HCT116 (cell line): ENCODE measurements at regions not wholly inside any gene's neighbourhood (a gene's known extent, or its start where the extent isn't known, plus 50 kb on each side); places are given as distances from the start of the nearest gene placed in this dataset.

Experiments used
- ATAC-seq: fragments of 200-7000 bp; cut with Tn5 transposase; 2 replicates; pipeline ENCODE4 v1.9.1; 2020; ENCODE audit warnings: mild to moderate bottlenecking, moderate library complexity
- BruUV-seq: library from RNA; stranded (reverse); fragments of 400-500 nt; replicated peaks from 2 replicates; lab custom pipeline; 2021; lab: Mats Ljungman, UMichigan
- CTCF ChIA-PET: fragments of 300-600 bp; sonication (Branson Sonifier 250); formaldehyde crosslinking; loops from one replicate; lab custom pipeline; 2021; ENCODE audit warnings: antibody characterized with exemption; lab: Charles Lee
- POLR2A ChIA-PET: fragments of 300-600, 350-600 bp; sonication (Branson Sonifier 250); formaldehyde crosslinking; loops from one replicate; lab custom pipeline; 2021; ENCODE audit warnings: antibody characterized with exemption; lab: Charles Lee
- RAD21 ChIA-PET, 2 experiments: fragments of 300-600 bp; sonication (Branson Sonifier 250); formaldehyde crosslinking; loops; one replicate each; lab custom pipeline; 2023; ENCODE audit warnings: low total read pairs in 2 of 2; ENCODE audit not compliant: uncharacterized antibody in 2 of 2, unreplicated experiment in 2 of 2, low non-redundant PET in 1 of 2; lab: Charles Lee
- DNase-seq: peaks from one replicate; pipeline ENCODE4 v3.0.0-alpha.2; 2010; ENCODE audit warnings: low read depth, low spot score
- H2AFZ ChIP-seq: fragments of 200-600 bp; shearing (Covaris generic), sonication (generic); 2 replicates; pipeline ENCODE4 v1.6.1; 2017; ENCODE audit warnings: low read depth, mixed run types, mixed read lengths, antibody characterized with exemption, low read length; ENCODE audit not compliant: poor library complexity, severe bottlenecking
- H3K27ac ChIP-seq: 2 replicates; pipeline ENCODE4 v1.5.1; 2012; ENCODE audit warnings: low read depth, low read length
- H3K27me3 ChIP-seq: fragments of 200-600 bp; sonication (generic); 2 replicates; pipeline ENCODE4 v1.6.1; 2016; ENCODE audit warnings: mixed run types, low read length, mixed read lengths; ENCODE audit not compliant: insufficient read depth
- H3K36me3 ChIP-seq, 2 experiments: fragments of 200-500 bp in 1 of 2; fragments of 200-600 bp in 1 of 2; sonication (Bioruptor generic) in 1 of 2; sonication (generic) in 1 of 2; 2 replicates each; pipeline versions ENCODE4 v1.5.1 to v1.6.1; 2014 to 2016; ENCODE audit warnings: low read length in 2 of 2, inconsistent platforms in 1 of 2, mixed read lengths in 1 of 2, mixed run types in 1 of 2; ENCODE audit not compliant: insufficient read depth in 2 of 2, control insufficient read depth in 1 of 2
- H3K4me1 ChIP-seq, 2 experiments: fragments of 200-600 bp in 1 of 2; sonication (generic) in 1 of 2; 2 replicates each; pipeline versions ENCODE4 v1.5.1 to v1.6.1; 2012 to 2017; ENCODE audit warnings: low read length in 2 of 2, inconsistent platforms in 1 of 2, mild to moderate bottlenecking in 1 of 2, mixed read lengths in 1 of 2, mixed run types in 1 of 2, moderate library complexity in 1 of 2; ENCODE audit not compliant: insufficient read depth in 2 of 2, control insufficient read depth in 1 of 2
- H3K4me2 ChIP-seq: fragments of 200-600 bp; sonication (generic); 2 replicates; pipeline ENCODE4 v1.6.1; 2017; ENCODE audit warnings: mixed run types, low read length, mixed read lengths
- H3K4me3 ChIP-seq, 2 experiments: fragments of 200-600 bp in 1 of 2; sonication (generic) in 1 of 2; replicated peaks in 1 of 2; 2 replicates each; pipeline ENCODE4 v1.5.1; 2011 to 2016; ENCODE audit warnings: low read length in 2 of 2, control low read depth in 1 of 2, low read depth in 1 of 2, mild to moderate bottlenecking in 1 of 2, mixed read lengths in 1 of 2, mixed run types in 1 of 2
- H3K79me2 ChIP-seq: fragments of 200-600 bp; sonication (generic); 2 replicates; pipeline ENCODE4 v1.6.1; 2017; ENCODE audit warnings: mild to moderate bottlenecking, mixed run types, low read length, moderate library complexity, mixed read lengths; ENCODE audit not compliant: insufficient read depth
- H3K9ac ChIP-seq: fragments of 200-600 bp; sonication (generic); 2 replicates; pipeline ENCODE4 v1.6.1; 2016; ENCODE audit warnings: low read length, mixed read lengths
- H3K9me2 ChIP-seq: fragments of 200-600 bp; sonication (generic), shearing (Covaris generic); 2 replicates; pipeline ENCODE4 v1.6.1; 2017; ENCODE audit warnings: mixed run types, mild to moderate bottlenecking, moderate library complexity; ENCODE audit not compliant: insufficient read depth
- H3K9me3 ChIP-seq, 2 experiments: fragments of 200-500 bp in 1 of 2; fragments of 200-600 bp in 1 of 2; sonication (Bioruptor generic) in 1 of 2; sonication (generic) in 1 of 2; 2 replicates each; pipeline ENCODE4 v1.6.1; 2014 to 2017; ENCODE audit warnings: low read length in 2 of 2, mixed read lengths in 2 of 2, inconsistent platforms in 1 of 2, low read depth in 1 of 2, mild to moderate bottlenecking in 1 of 2, mixed run types in 1 of 2, moderate library complexity in 1 of 2; ENCODE audit not compliant: control insufficient read depth in 1 of 2, insufficient read depth in 1 of 2
- H4K20me1 ChIP-seq: fragments of 200-600 bp; sonication (generic), shearing (Covaris generic); 2 replicates; pipeline ENCODE4 v1.6.1; 2017; ENCODE audit warnings: mixed run types, mild to moderate bottlenecking, moderate library complexity; ENCODE audit not compliant: insufficient read depth
- ATF3 ChIP-seq: IDR thresholded peaks from 2 replicates; pipeline ENCODE4 v1.6.1; 2012
- CTCF ChIP-seq, 3 experiments: fragments of 200-600 bp in 1 of 3; sonication (generic) in 1 of 3; IDR thresholded peaks in 2 of 3; conservative IDR thresholded peaks in 1 of 3; 2 replicates each; pipeline ENCODE4 v1.5.1; 2012 to 2017; ENCODE audit warnings: low read depth in 2 of 3, low read length in 2 of 3, antibody characterized with exemption in 1 of 3, borderline replicate concordance in 1 of 3, control low read depth in 1 of 3, mild to moderate bottlenecking in 1 of 3, mixed read lengths in 1 of 3, mixed run types in 1 of 3, moderate library complexity in 1 of 3; ENCODE audit not compliant: insufficient read depth in 1 of 3
- EGR1 ChIP-seq: IDR thresholded peaks from 2 replicates; pipeline ENCODE4 v1.6.1; 2012; ENCODE audit warnings: low read depth
- EZH2 ChIP-seq: fragments of 200-600 bp; sonication (generic); IDR thresholded peaks from 2 replicates; pipeline ENCODE4 v1.6.1; 2017; ENCODE audit warnings: antibody characterized with exemption, mixed run types
- EZH2phosphoT487 ChIP-seq: fragments of 200-600 bp; IDR thresholded peaks from 2 replicates; pipeline ENCODE4 v1.6.1; 2018; ENCODE audit warnings: antibody characterized with exemption, borderline replicate concordance
- FOSL1 ChIP-seq: IDR thresholded peaks from 2 replicates; pipeline ENCODE4 v1.6.1; 2012; ENCODE audit warnings: low read depth
- JUND ChIP-seq: IDR thresholded peaks from 2 replicates; pipeline ENCODE4 v1.6.1; 2012
- MAX ChIP-seq: IDR thresholded peaks from 2 replicates; pipeline ENCODE4 v1.6.1; 2012
- POLR2AphosphoS5 ChIP-seq: IDR thresholded peaks from 2 replicates; pipeline ENCODE4 v1.6.1; 2011; ENCODE audit warnings: mild to moderate bottlenecking, low read depth, low read length, moderate library complexity
- RAD21 ChIP-seq: IDR thresholded peaks from 2 replicates; pipeline ENCODE4 v1.6.1; 2012; ENCODE audit warnings: low read depth, mild to moderate bottlenecking
- REST ChIP-seq: IDR thresholded peaks from 2 replicates; pipeline ENCODE4 v1.6.1; 2012; ENCODE audit warnings: low read depth
- SIN3A ChIP-seq: IDR thresholded peaks from 2 replicates; pipeline ENCODE4 v1.6.1; 2012; ENCODE audit warnings: low read depth
- SP1 ChIP-seq: IDR thresholded peaks from 2 replicates; pipeline ENCODE4 v1.6.1; 2012; ENCODE audit warnings: low read depth
- SRF ChIP-seq: IDR thresholded peaks from 2 replicates; pipeline ENCODE4 v1.6.1; 2012; ENCODE audit warnings: low read depth
- TCF7L2 ChIP-seq: IDR thresholded peaks from 2 replicates; pipeline ENCODE4 v1.7.0; 2011; ENCODE audit warnings: borderline replicate concordance, inconsistent platforms; ENCODE audit not compliant: insufficient read depth, insufficient read length; ENCODE audit errors: extremely low read depth
- YY1 ChIP-seq: IDR thresholded peaks from 2 replicates; pipeline ENCODE4 v1.6.1; 2011; ENCODE audit warnings: low read length, low read depth, moderate library complexity, mild to moderate bottlenecking; ENCODE audit not compliant: insufficient replicate concordance; ENCODE audit errors: extremely low read depth
- ZBTB33 ChIP-seq: IDR thresholded peaks from 2 replicates; pipeline ENCODE4 v1.6.1; 2011; ENCODE audit warnings: mild to moderate bottlenecking, low read length, moderate library complexity; ENCODE audit not compliant: insufficient replicate concordance; ENCODE audit errors: extremely low read depth
- intact Hi-C: fragments of 100-400 bp; cut with micrococcal nuclease; formaldehyde crosslinking; loops from 2 replicates; pipeline ENCODE4 v1.10.0; 2022

- H3K9me3 ChIP-seq = peaks cover 20 to 34% of the 10 kb centered on the region in 2 experiments; a peak in 2 of 4 replicates
- RAD21 ChIA-PET = no interaction called here
- no peaks in the 10 kb centered on the region for H3K36me3 ChIP-seq
- CTCF ChIA-PET = no interaction called here
- no peak overlapping the region for H3K4me3 ChIP-seq
- no peak for TF ChIP-seq FOSL1
- TF ChIP-seq SRF = no peak
- no peak for TF ChIP-seq EZH2phosphoT487
- TF ChIP-seq RAD21 = no peak
- no peak for TF ChIP-seq ZBTB33
- no peak for TF ChIP-seq CTCF (IDR thresholded peaks at IDR 0.05 in 2 of 3, conservative IDR thresholded peaks at IDR 0.05 in 1 of 3; ENCODE audit: borderline replicate concordance in 1 of 3, insufficient read depth in 1 of 3, low read depth in 2 of 3, low read length in 2 of 3)
- TF ChIP-seq SIN3A = no peak
- no peak for TF ChIP-seq ATF3
- no peak for TF ChIP-seq EZH2
- no peak for TF ChIP-seq POLR2AphosphoS5
- no peak for TF ChIP-seq EGR1
- no peak for TF ChIP-seq YY1
- no peak for TF ChIP-seq MAX
- no peak for TF ChIP-seq REST
- TF ChIP-seq JUND = no peak
- TF ChIP-seq TCF7L2 = no peak
- no peak for TF ChIP-seq SP1
- H3K9me2 ChIP-seq = no peaks in the 10 kb centered on the region
- DNase-seq (no peak), ATAC-seq (no peak)
- H3K27me3 ChIP-seq = no peaks in the 10 kb centered on the region
- no peaks in the 10 kb centered on the region for H3K79me2 ChIP-seq
- no peaks in the 10 kb centered on the region for H4K20me1 ChIP-seq
- POLR2A ChIA-PET = no interaction called here
- intact Hi-C loops = no loop called here
- no peak overlapping the region for H3K4me2 ChIP-seq
- no peak overlapping the region for H2AFZ ChIP-seq
- no peak overlapping the region for H3K9ac ChIP-seq
- no TSS peak for BruUV-seq
- no peak overlapping the region for H3K27ac ChIP-seq
- H3K4me1 ChIP-seq = no peaks in the 10 kb centered on the region
Measured at GRCh38 chr3:89560568-89560967, 453.1 kb downstream of the EPHA3 start.
